ENCODE measurements at regions not wholly inside any gene's neighbourhood (a gene's known extent, or its start where the extent isn't known, plus 50 kb on each side); places are given as distances from the start of the nearest gene placed in this dataset.
A peak's percentile ranks its signal among the peaks of the same experiment; 100 is the strongest.

GRCh38 chr6:140138311-140139010 is 764.0 kb upstream of the CITED2 start:
- DNase-seq: peak; percentile 28

GRCh38 chr6:140134224-140134623 is 759.8 kb upstream of the CITED2 start:
- no peak for DNase-seq

GRCh38 chr6:140130074-140130473 is 755.6 kb upstream of the CITED2 start:
- no peak for DNase-seq

- no peak for DNase-seq
Observed at GRCh38 chr6:140124498-140124897, 750.0 kb upstream of the CITED2 start.

GRCh38 chr6:140108167-140108566 is 733.7 kb upstream of the CITED2 start:
- no peak for DNase-seq

- DNase-seq: no peak
Observed at GRCh38 chr6:140107216-140107615, 732.8 kb upstream of the CITED2 start.

GRCh38 chr6:140105857-140106256 is 731.4 kb upstream of the CITED2 start:
- DNase-seq: no peak

- no peak for DNase-seq
Observed at GRCh38 chr6:140105241-140105640, 730.8 kb upstream of the CITED2 start.

GRCh38 chr6:140101818-140102217 is 727.4 kb upstream of the CITED2 start:
- no peak for DNase-seq

GRCh38 chr6:140101367-140101766 is 726.9 kb upstream of the CITED2 start:
- DNase-seq: no peak

GRCh38 chr6:140095532-140095931 is 721.1 kb upstream of the CITED2 start:
- no peak for DNase-seq

GRCh38 chr6:140091895-140092294 is 717.4 kb upstream of the CITED2 start:
- no peak for DNase-seq

- no peak for DNase-seq
Observed at GRCh38 chr6:140090871-140091270, 716.4 kb upstream of the CITED2 start.

GRCh38 chr6:140083375-140083774 is 708.9 kb upstream of the CITED2 start:
- no peak for DNase-seq

- DNase-seq: no peak
Observed at GRCh38 chr6:140082867-140083297, 708.4 kb upstream of the CITED2 start.

GRCh38 chr6:140079328-140079727 is 704.9 kb upstream of the CITED2 start:
- no peak for DNase-seq

GRCh38 chr6:140078561-140079125 is 704.2 kb upstream of the CITED2 start:
- peak; percentile 80 for DNase-seq

- no peak for DNase-seq
Observed at GRCh38 chr6:140077827-140078560, 703.5 kb upstream of the CITED2 start.

GRCh38 chr6:140076105-140076504 is 701.7 kb upstream of the CITED2 start:
- no peak for DNase-seq

- DNase-seq: no peak
Observed at GRCh38 chr6:140073456-140073855, 699.0 kb upstream of the CITED2 start.

- peak; percentile 68 for DNase-seq
Observed at GRCh38 chr6:140071601-140072062, 697.2 kb upstream of the CITED2 start.

- peak; percentile 71 for DNase-seq
Observed at GRCh38 chr6:140070846-140071473, 696.5 kb upstream of the CITED2 start.

GRCh38 chr6:140069576-140069975 is 695.1 kb upstream of the CITED2 start:
- no peak for DNase-seq

GRCh38 chr6:140068801-140069200 is 694.4 kb upstream of the CITED2 start:
- DNase-seq: no peak
